Ovary (tissue), 7 donors: ENCODE measurements at regions not wholly inside any gene's neighbourhood (a gene's known extent, or its start where the extent isn't known, plus 50 kb on each side); places are given as distances from the start of the nearest gene placed in this dataset.

Experiments used
- DNase-seq, 5 donors: peaks; one replicate each; pipeline ENCODE4 v3.0.0-alpha.2; 2019 to 2020
- H3K27ac ChIP-seq, 2 donors: fragments of 200-600 bp; one replicate each; pipeline versions ENCODE4 v1.5.1 to v1.8.0; 2019 to 2022
- H3K27me3 ChIP-seq: fragments of 200-600 bp; one replicate; pipeline ENCODE4 v1.8.0; 2022
- H3K36me3 ChIP-seq: fragments of 200-600 bp; sonication (generic); one replicate; pipeline ENCODE4 v1.5.1; 2019
- H3K4me1 ChIP-seq: one replicate; pipeline ENCODE4 v1.8.1; 2013; ENCODE audit warnings: mild to moderate bottlenecking, moderate library complexity; ENCODE audit not compliant: insufficient read depth
- H3K4me3 ChIP-seq: fragments of 200-600 bp; sonication (generic); one replicate; pipeline ENCODE4 v1.5.1; 2017
- H3K9me3 ChIP-seq, 2 donors: fragments of 200-600 bp in 1 of 2; sonication (generic) in 1 of 2; one replicate each; pipeline versions ENCODE4 v1.5.1 to v1.8.1; 2013 to 2019; ENCODE audit warnings: mild to moderate bottlenecking in 1 of 2, moderate library complexity in 1 of 2
- EP300 ChIP-seq: sonication (generic); formaldehyde crosslinking; IDR thresholded peaks from one replicate; pipeline ENCODE4 v1.6.1; 2017; ENCODE audit warnings: antibody characterized with exemption
- POLR2A ChIP-seq: fragments of 450-650 bp; IDR thresholded peaks from one replicate; pipeline ENCODE4 v1.6.1; 2017; ENCODE audit warnings: antibody characterized with exemption, mild to moderate bottlenecking, moderate library complexity
- WGBS, 3 donors: extraction: QIAGEN DNeasy Blood & Tissue Kit in 1 of 3; methylation state at CpG; one replicate each; pipeline versions ENCODE4 v1.1.5 to v1.1.7; 2013 to 2017; 5-methylcytosine and 5-hydroxymethylcytosine counted together
- intact Hi-C, 4 donors: fragments of 100-400 bp; cut with DNase I; formaldehyde crosslinking; loops; one replicate each; pipeline versions ENCODE4 v1.11.0 to v1.15.1; 2022 to 2023
- TF ChIP-seq, protein P1 (sequence below), 3 donors: fragments of 450-650 bp in 2 of 3; fragments of 200-600 bp in 1 of 3; IDR thresholded peaks; one replicate each; pipeline versions ENCODE4 v1.5.1 to v1.8.0; 2016 to 2022; ENCODE audit warnings: antibody characterized with exemption in 3 of 3, mild to moderate bottlenecking in 1 of 3
- donor health status: DM: no; HTN: no; CAD: no; lungs with moderate emphysema.
- donor health status: DM: no; HTN: no; CAD: no.
- donor health status: Bipolar disorder and iron deficiency.
- donor health status: DM: no; HTN: no; CAD: no.
- donor health status: DM: yes; HTN: yes; CAD: no.

DNA sequence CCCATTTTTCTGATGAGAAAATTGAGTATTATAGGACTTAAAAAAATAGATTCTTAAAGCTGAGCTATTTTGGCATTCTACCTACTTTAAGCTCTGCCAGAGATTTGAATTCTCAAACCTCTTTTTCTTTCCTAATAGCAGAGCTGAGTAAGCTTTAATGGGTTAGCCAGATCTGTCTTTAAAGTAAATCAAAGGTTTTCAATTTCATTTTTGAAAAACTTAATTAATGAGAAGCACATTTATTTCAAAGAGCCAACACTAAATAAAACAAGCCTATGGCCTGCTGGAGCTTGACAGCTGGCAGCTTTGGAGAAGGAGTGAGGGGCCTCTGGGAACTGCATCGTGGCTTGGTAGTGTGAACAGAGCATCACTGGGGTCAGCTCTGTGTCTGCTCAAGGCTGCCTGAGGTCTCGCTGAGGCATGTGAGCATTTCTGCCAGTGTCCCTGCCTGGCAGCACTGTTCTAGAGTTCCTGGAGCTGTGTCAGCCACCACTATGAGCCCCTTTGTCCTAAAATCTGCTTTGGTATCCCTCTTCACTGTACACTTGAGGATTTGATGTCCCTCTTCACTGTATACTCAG lies 50.4 kb upstream of the PRSS23 start:
- H3K9me3 ChIP-seq = no peaks in the 10 kb centered on the region
- no peaks in the 10 kb centered on the region for H3K27me3 ChIP-seq
- H3K27ac ChIP-seq = no peak overlapping the region

DNA sequence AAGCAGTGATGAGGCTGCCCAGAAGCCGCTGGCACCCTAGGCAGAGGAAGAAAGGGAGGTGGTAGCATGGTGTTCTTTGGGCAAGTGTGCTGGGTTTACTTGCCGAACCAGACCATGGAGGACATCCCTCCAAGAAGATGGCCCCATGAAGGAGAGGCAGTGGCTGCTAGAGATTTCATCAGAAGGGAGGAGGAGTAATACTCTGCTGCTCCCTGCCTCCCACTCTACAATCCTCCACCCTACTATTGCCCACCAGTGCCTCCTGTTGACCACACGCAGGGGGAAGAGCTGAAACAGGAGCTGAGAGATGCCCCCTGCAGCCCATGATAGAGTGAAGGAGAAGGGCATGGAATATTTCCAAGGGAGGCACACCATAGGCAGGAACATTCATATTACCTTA lies 51.0 kb upstream of the PRSS23 start:
- Histone ChIP-seq H3K27me3 (no peaks in the 10 kb centered on the region), H3K4me3 (no peak overlapping the region), H3K36me3 (no peaks in the 10 kb centered on the region), H3K27ac (no peak overlapping the region), H3K4me1 (peaks cover 2% of the 10 kb centered on the region), H3K9me3 (no peaks in the 10 kb centered on the region)
- DNase-seq = no peak
- 90 to 98% (median 92%) methylated on average over 3 of the region's 3 CpGs for WGBS, 3 donors
- intact Hi-C loops = no loop called here
- TF ChIP-seq POLR2A = no peak
- no peak for TF ChIP-seq EP300
- TF ChIP-seq, protein P1, sequence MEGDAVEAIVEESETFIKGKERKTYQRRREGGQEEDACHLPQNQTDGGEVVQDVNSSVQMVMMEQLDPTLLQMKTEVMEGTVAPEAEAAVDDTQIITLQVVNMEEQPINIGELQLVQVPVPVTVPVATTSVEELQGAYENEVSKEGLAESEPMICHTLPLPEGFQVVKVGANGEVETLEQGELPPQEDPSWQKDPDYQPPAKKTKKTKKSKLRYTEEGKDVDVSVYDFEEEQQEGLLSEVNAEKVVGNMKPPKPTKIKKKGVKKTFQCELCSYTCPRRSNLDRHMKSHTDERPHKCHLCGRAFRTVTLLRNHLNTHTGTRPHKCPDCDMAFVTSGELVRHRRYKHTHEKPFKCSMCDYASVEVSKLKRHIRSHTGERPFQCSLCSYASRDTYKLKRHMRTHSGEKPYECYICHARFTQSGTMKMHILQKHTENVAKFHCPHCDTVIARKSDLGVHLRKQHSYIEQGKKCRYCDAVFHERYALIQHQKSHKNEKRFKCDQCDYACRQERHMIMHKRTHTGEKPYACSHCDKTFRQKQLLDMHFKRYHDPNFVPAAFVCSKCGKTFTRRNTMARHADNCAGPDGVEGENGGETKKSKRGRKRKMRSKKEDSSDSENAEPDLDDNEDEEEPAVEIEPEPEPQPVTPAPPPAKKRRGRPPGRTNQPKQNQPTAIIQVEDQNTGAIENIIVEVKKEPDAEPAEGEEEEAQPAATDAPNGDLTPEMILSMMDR (IDR thresholded peaks at IDR 0.05) = no peak

More for the DNA sequence above, 50.4 kb upstream of the PRSS23 start:
- Histone ChIP-seq H3K4me1 (peaks cover 2% of the 10 kb centered on the region), H3K36me3 (no peaks in the 10 kb centered on the region), H3K4me3 (no peak overlapping the region)
- intact Hi-C loops = no loop called here
- TF ChIP-seq EP300 (no peak), POLR2A (no peak)
- TF ChIP-seq, protein P1 (IDR thresholded peaks at IDR 0.05) = no peak
- no peak for DNase-seq
- 25 to 44% (median 44%) methylated on average over 2 of the region's 2 CpGs for WGBS, 3 donors

DNA sequence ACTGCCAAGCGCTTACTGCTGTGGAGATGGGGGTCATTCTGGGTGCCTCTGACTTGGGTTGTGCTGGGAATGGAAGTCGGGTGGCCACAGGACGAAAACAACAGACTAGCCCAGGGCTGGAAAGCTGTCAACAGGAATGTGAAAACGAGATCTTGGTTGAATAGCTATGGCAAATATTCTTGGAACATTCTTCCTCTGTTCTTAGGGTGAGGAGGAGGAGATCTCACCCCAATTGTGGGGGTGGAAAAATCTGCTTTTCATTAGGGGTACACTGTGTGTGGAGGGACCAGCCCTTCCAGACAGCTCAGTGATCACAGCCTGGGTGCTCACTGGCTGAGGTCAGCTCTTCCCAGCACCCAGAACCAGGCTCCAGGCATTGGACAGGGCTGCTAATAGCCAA lies 52.0 kb upstream of the PRSS23 start:
- WGBS, 3 donors = 36 to 71% (median 54%) methylated on average over 4 of the region's 4 CpGs

DNA sequence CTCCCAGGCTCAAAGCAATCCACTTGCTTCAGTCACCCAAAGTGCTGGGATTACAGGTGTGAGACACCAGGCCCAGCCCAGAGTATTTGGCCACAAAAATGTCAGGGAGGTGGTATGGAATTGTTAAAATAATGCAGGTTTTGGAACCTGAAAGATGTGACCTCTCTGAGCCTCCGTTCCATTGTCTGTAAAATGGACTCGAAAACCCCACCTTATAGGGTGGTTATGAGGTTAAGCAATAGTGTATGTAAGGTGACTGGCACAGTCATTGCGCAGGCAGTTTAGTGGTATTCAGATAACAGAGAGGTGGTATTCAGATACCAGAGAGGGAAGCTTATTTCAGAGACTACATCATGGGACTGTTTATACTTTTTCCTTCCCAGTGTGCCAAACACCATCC lies 52.5 kb upstream of the PRSS23 start:
- no peaks in the 10 kb centered on the region for H3K36me3 ChIP-seq
- no peak for DNase-seq
- TF ChIP-seq EP300 = no peak
- TF ChIP-seq POLR2A = no peak
- TF ChIP-seq, protein P1 (IDR thresholded peaks at IDR 0.05) = no peak
- no peak overlapping the region for H3K4me3 ChIP-seq
- WGBS, 3 donors = 94 to 99% (median 97%) methylated on average over 3 of the region's 3 CpGs
- H3K27me3 ChIP-seq = no peaks in the 10 kb centered on the region
- intact Hi-C loops = no loop called here
- H3K4me1 ChIP-seq = peaks cover 2% of the 10 kb centered on the region
- H3K9me3 ChIP-seq = no peaks in the 10 kb centered on the region
- H3K27ac ChIP-seq = no peak overlapping the region

More for the DNA sequence above, 52.0 kb upstream of the PRSS23 start:
- Histone ChIP-seq H3K9me3 (no peaks in the 10 kb centered on the region), H3K27ac (no peak overlapping the region), H3K36me3 (no peaks in the 10 kb centered on the region), H3K4me3 (no peak overlapping the region), H3K27me3 (no peaks in the 10 kb centered on the region), H3K4me1 (peaks cover 2% of the 10 kb centered on the region)
- intact Hi-C loops = no loop called here
- DNase-seq = no peak
- TF ChIP-seq, protein P1 (IDR thresholded peaks at IDR 0.05) = no peak
- TF ChIP-seq POLR2A (no peak), EP300 (no peak)
